SK-N-DZ (cell line): ENCODE measurements at regions not wholly inside any gene's neighbourhood (a gene's known extent, or its start where the extent isn't known, plus 50 kb on each side); places are given as distances from the start of the nearest gene placed in this dataset.

ENCODE experiments used
- DNase-seq: peaks from one replicate; pipeline ENCODE4 v3.0.0-alpha.2; 2015; ENCODE audit warnings: low spot score

- no peak for DNase-seq
These were observed 673.9 kb downstream of the TRIB2 start for GRCh38 chr2:13390676-13391075.

- DNase-seq: no peak
These were observed 684.6 kb downstream of the TRIB2 start for GRCh38 chr2:13401312-13401711.

GRCh38 chr2:13413989-13414388 is 697.3 kb downstream of the TRIB2 start:
- DNase-seq: peak; percentile 6

- peak; percentile 79 for DNase-seq
These were observed 698.2 kb downstream of the TRIB2 start for GRCh38 chr2:13414897-13415296.

- DNase-seq: no peak
These were observed 717.2 kb downstream of the TRIB2 start for GRCh38 chr2:13433954-13434353.

GRCh38 chr2:13443554-13444261 is 727.0 kb downstream of the TRIB2 start:
- DNase-seq: peak; percentile 13

GRCh38 chr2:13462464-13462863 is 745.7 kb downstream of the TRIB2 start:
- DNase-seq: no peak

GRCh38 chr2:13466076-13466475 is 749.3 kb downstream of the TRIB2 start:
- DNase-seq: no peak

GRCh38 chr2:13474538-13474937 is 757.8 kb downstream of the TRIB2 start:
- DNase-seq: no peak

GRCh38 chr2:13480057-13480456 is 763.3 kb downstream of the TRIB2 start:
- no peak for DNase-seq

GRCh38 chr2:13481201-13481600 is 764.5 kb downstream of the TRIB2 start:
- no peak for DNase-seq

- no peak for DNase-seq
These were observed 768.5 kb downstream of the TRIB2 start for GRCh38 chr2:13485256-13485655.

GRCh38 chr2:13488965-13489364 is 772.2 kb downstream of the TRIB2 start:
- DNase-seq: no peak

GRCh38 chr2:13492262-13492661 is 775.5 kb downstream of the TRIB2 start:
- DNase-seq: no peak

- DNase-seq: no peak
These were observed 778.3 kb downstream of the TRIB2 start for GRCh38 chr2:13495051-13495450.

- DNase-seq: no peak
These were observed 788.1 kb downstream of the TRIB2 start for GRCh38 chr2:13504808-13505207.

GRCh38 chr2:13508671-13509070 is 791.9 kb downstream of the TRIB2 start:
- no peak for DNase-seq

- no peak for DNase-seq
These were observed 798.5 kb downstream of the TRIB2 start for GRCh38 chr2:13515254-13515653.

- DNase-seq: no peak
These were observed 805.4 kb downstream of the TRIB2 start for GRCh38 chr2:13522096-13522495.

GRCh38 chr2:13522917-13523821 is 806.4 kb downstream of the TRIB2 start:
- DNase-seq: no peak

- DNase-seq: no peak
These were observed 807.8 kb downstream of the TRIB2 start for GRCh38 chr2:13524492-13524891.

- DNase-seq: peak; percentile 41
These were observed 815.1 kb downstream of the TRIB2 start for GRCh38 chr2:13531735-13532410.
